GM23338 (cell line): ENCODE measurements at regions not wholly inside any gene's neighbourhood (a gene's known extent, or its start where the extent isn't known, plus 50 kb on each side); places are given as distances from the start of the nearest gene placed in this dataset.

Source experiments
- CREB1 ChIP-seq: fragments of 250-450 bp; sonication (Bioruptor Pico); IDR thresholded peaks from 2 replicates; pipeline ENCODE4 v1.5.0; 2020; ENCODE audit warnings: low read depth, mild to moderate bottlenecking, moderate library complexity
- CTCF ChIP-seq, 2 experiments: fragments of 200-600 bp in 1 of 2; sonication (generic) in 1 of 2; conservative IDR thresholded peaks; 2 replicates each; pipeline versions ENCODE4 v1.5.1 to v1.6.1; 2016 to 2017; ENCODE audit warnings: antibody characterized with exemption in 2 of 2, low read depth in 2 of 2, mild to moderate bottlenecking in 2 of 2, moderate library complexity in 1 of 2
- EZH2 ChIP-seq: fragments of 200-600 bp; sonication (generic); IDR thresholded peaks from one replicate; pipeline ENCODE4 v1.8.0; 2017; ENCODE audit warnings: antibody characterized with exemption, mild to moderate bottlenecking, low read depth; ENCODE audit not compliant: unreplicated experiment
- EZH2phosphoT487 ChIP-seq: fragments of 200-600 bp; sonication (generic); IDR thresholded peaks from one replicate; pipeline ENCODE4 v1.8.1; 2018; ENCODE audit warnings: antibody characterized with exemption; ENCODE audit not compliant: unreplicated experiment
- JUNB ChIP-seq: IDR thresholded peaks from one replicate; pipeline ENCODE4 v1.6.1; 2016; ENCODE audit warnings: antibody characterized with exemption; ENCODE audit not compliant: unreplicated experiment
- POLR2AphosphoS5 ChIP-seq: IDR thresholded peaks from 2 replicates; pipeline ENCODE4 v1.6.1; 2016; ENCODE audit warnings: antibody characterized with exemption, low read depth
- REST ChIP-seq: IDR thresholded peaks from one replicate; pipeline ENCODE4 v1.6.1; 2018; ENCODE audit warnings: antibody characterized with exemption; ENCODE audit not compliant: unreplicated experiment
- ZNF331 ChIP-seq: fragments of 250-450 bp; sonication (Bioruptor Pico); IDR thresholded peaks from 2 replicates; pipeline ENCODE4 v1.5.0; 2020; ENCODE audit warnings: low read depth, mild to moderate bottlenecking, moderate library complexity

DNA sequence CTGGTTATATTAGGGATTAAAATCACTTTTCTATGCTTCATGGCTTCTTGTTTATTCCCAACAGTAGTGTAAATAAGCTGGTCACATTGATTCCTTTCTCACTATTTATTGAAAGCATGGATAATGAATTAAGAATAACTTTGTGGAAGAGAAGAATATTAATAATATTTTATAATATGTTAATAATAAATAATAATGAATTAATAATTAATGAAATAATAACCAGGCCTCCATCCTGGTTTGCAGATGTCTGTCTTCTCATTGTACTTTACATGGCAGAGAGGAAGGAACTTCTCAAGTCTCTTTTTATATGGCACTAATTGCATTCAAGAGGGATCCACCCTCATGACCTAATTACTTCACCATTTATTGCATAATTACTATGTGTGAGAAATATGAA is 473.5 kb downstream of the PTPRC start:
- no peak for TF ChIP-seq CTCF (conservative IDR thresholded peaks at IDR 0.05; ENCODE audit: low read depth in 2 of 2)
- TF ChIP-seq REST, result no peak
- TF ChIP-seq EZH2, result no peak
- TF ChIP-seq POLR2AphosphoS5, result no peak
- TF ChIP-seq CREB1 (CRISPR knock-in tag), result no peak
- TF ChIP-seq JUNB, result no peak
- TF ChIP-seq EZH2phosphoT487, result no peak
- no peak for TF ChIP-seq ZNF331 (CRISPR knock-in tag)
